Vagina (tissue), 2 donors: ENCODE measurements at regions not wholly inside any gene's neighbourhood (a gene's known extent, or its start where the extent isn't known, plus 50 kb on each side); places are given as distances from the start of the nearest gene placed in this dataset.

Source experiments
- DNase-seq, 2 donors: peaks; one replicate each; pipeline ENCODE4 v3.0.0-alpha.2; 2017; ENCODE audit errors: extremely low spot score in 2 of 2
- H3K27ac ChIP-seq: fragments of 200-600 bp; sonication (generic); one replicate; pipeline ENCODE4 v1.5.1; 2019
- H3K27me3 ChIP-seq: fragments of 200-600 bp; sonication (generic); one replicate; pipeline ENCODE4 v1.5.1; 2019
- H3K36me3 ChIP-seq, 2 donors: fragments of 200-600 bp; sonication (generic); one replicate each; pipeline ENCODE4 v1.5.1; 2017 to 2019
- H3K4me1 ChIP-seq: fragments of 200-600 bp; sonication (generic); one replicate; pipeline ENCODE4 v1.5.1; 2019
- H3K4me3 ChIP-seq, 2 donors: fragments of 200-600 bp; sonication (generic); 1 replicate in 1 of 2; 2 replicates in 1 of 2; pipeline ENCODE4 v1.5.1; 2016 to 2019
- H3K9me3 ChIP-seq: fragments of 200-600 bp; sonication (generic); one replicate; pipeline ENCODE4 v1.5.1; 2019
- POLR2A ChIP-seq, 2 donors: fragments of 450-650 bp; IDR thresholded peaks; one replicate each; pipeline ENCODE4 v1.6.1; 2017; ENCODE audit warnings: antibody characterized with exemption in 2 of 2, mild to moderate bottlenecking in 2 of 2, moderate library complexity in 2 of 2
- POLR2AphosphoS5 ChIP-seq, 2 donors: sonication (generic); formaldehyde crosslinking; IDR thresholded peaks; one replicate each; pipeline ENCODE4 v1.9.0; 2017; ENCODE audit warnings: antibody characterized with exemption in 2 of 2, mild to moderate bottlenecking in 2 of 2, low read depth in 1 of 2; ENCODE audit not compliant: insufficient read depth in 1 of 2
- intact Hi-C: fragments of 100-400 bp; cut with DNase I; formaldehyde crosslinking; loops from one replicate; pipeline ENCODE4 v1.15.1; 2023
- TF ChIP-seq, protein P1 (sequence below), 3 experiments: fragments of 450-650 bp in 2 of 3; fragments of 200-600 bp in 1 of 3; sonication (generic) in 1 of 3; IDR thresholded peaks; one replicate each; pipeline ENCODE4 v1.5.1; 2017 to 2019; ENCODE audit warnings: antibody characterized with exemption in 3 of 3, mild to moderate bottlenecking in 2 of 3, moderate library complexity in 2 of 3

DNA sequence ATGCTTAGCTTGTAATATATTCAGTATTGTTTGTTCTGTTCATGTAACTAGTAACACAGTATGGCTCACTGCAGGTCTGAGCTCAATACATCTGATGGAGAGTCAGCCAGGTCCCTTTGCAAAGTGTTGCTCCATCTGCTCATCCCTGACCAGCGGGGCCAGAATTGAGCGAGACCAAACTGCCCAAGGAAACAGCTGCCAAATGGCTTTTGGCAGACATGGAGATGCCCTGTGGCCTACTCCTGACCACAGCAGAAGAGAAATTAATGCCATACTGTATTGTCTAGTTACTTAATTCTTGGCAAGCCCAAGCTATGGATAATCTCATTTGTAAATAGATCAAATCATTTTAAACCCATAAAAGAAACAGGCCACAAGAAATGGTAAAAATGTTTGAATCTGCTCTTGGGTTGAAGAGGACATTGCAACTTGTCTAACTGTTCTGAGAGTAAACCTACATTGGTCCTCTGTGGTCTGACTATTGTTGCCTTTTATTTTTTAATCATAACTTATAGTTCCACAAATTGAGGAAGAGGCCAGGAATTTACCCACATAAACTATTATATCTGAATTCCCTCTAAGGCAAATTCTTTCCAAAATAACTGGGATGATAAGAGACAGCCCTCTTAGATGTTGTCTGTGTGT, 209.5 kb downstream of the EBLN2 start:
- Histone ChIP-seq H3K27ac (no peak overlapping the region), H3K9me3 (no peaks in the 10 kb centered on the region), H3K27me3 (no peaks in the 10 kb centered on the region), H3K4me1 (peaks cover 8% of the 10 kb centered on the region), H3K36me3 (no peaks in the 10 kb centered on the region), H3K4me3 (no peak overlapping the region)
- no peak for DNase-seq
- intact Hi-C loops: no loop called here
- TF ChIP-seq POLR2AphosphoS5 (IDR thresholded peaks at IDR 0.05; ENCODE audit: insufficient read depth in 1 of 2, low read depth in 1 of 2): no peak
- TF ChIP-seq, protein P1, sequence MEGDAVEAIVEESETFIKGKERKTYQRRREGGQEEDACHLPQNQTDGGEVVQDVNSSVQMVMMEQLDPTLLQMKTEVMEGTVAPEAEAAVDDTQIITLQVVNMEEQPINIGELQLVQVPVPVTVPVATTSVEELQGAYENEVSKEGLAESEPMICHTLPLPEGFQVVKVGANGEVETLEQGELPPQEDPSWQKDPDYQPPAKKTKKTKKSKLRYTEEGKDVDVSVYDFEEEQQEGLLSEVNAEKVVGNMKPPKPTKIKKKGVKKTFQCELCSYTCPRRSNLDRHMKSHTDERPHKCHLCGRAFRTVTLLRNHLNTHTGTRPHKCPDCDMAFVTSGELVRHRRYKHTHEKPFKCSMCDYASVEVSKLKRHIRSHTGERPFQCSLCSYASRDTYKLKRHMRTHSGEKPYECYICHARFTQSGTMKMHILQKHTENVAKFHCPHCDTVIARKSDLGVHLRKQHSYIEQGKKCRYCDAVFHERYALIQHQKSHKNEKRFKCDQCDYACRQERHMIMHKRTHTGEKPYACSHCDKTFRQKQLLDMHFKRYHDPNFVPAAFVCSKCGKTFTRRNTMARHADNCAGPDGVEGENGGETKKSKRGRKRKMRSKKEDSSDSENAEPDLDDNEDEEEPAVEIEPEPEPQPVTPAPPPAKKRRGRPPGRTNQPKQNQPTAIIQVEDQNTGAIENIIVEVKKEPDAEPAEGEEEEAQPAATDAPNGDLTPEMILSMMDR (IDR thresholded peaks at IDR 0.05): no peak
- TF ChIP-seq POLR2A (IDR thresholded peaks at IDR 0.05): no peak

GRCh38 chr3:73273341-73273740, 211.9 kb downstream of the EBLN2 start:
- H3K4me1 ChIP-seq: peaks cover 8% of the 10 kb centered on the region
- TF ChIP-seq POLR2A (IDR thresholded peaks at IDR 0.05) (no peak), POLR2AphosphoS5 (IDR thresholded peaks at IDR 0.05; ENCODE audit: insufficient read depth in 1 of 2, low read depth in 1 of 2) (no peak)
- TF ChIP-seq, protein P1 (IDR thresholded peaks at IDR 0.05): no peak
- no peak for DNase-seq
- no peak overlapping the region for H3K27ac ChIP-seq
- no peaks in the 10 kb centered on the region for H3K9me3 ChIP-seq
- H3K4me3 ChIP-seq: no peak overlapping the region
- H3K36me3 ChIP-seq: no peaks in the 10 kb centered on the region
- H3K27me3 ChIP-seq: no peaks in the 10 kb centered on the region
- intact Hi-C loops: no loop called here

- DNase-seq: no peak
- H3K27ac ChIP-seq: no peak overlapping the region
- no peaks in the 10 kb centered on the region for H3K27me3 ChIP-seq
- TF ChIP-seq POLR2AphosphoS5 (IDR thresholded peaks at IDR 0.05; ENCODE audit: insufficient read depth in 1 of 2, low read depth in 1 of 2) (no peak), POLR2A (IDR thresholded peaks at IDR 0.05) (no peak)
- TF ChIP-seq, protein P1 (IDR thresholded peaks at IDR 0.05): no peak
- no peaks in the 10 kb centered on the region for H3K36me3 ChIP-seq
- intact Hi-C loops: no loop called here
- no peak overlapping the region for H3K4me3 ChIP-seq
- no peaks in the 10 kb centered on the region for H3K4me1 ChIP-seq
- H3K9me3 ChIP-seq: no peaks in the 10 kb centered on the region
These were observed 219.3 kb downstream of the EBLN2 start for GRCh38 chr3:73280746-73281145.

DNA sequence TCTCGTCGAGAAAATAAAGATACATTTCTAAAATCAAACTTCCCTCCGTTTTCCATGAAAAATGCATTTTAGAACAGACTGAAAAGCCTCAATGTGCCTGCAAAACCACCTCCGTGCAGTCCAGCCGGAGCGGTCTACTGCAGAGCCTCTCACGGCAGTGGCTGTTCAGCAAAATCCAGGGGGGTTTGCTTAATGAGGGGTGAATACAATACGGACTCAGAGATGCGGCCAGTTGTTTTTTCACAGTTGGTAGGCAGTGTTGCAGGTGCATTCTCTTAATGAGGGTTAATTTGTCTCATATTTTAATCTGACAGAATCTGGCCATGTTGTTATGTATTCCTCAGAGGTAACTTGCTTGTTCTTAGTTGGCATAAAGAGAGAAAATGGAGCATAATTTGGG, 223.0 kb downstream of the EBLN2 start:
- DNase-seq: no peak
- TF ChIP-seq, protein P1 (IDR thresholded peaks at IDR 0.05): no peak
- TF ChIP-seq POLR2A (IDR thresholded peaks at IDR 0.05) (no peak), POLR2AphosphoS5 (IDR thresholded peaks at IDR 0.05; ENCODE audit: insufficient read depth in 1 of 2, low read depth in 1 of 2) (no peak)
- H3K27me3 ChIP-seq: no peaks in the 10 kb centered on the region

GRCh38 chr3:73291541-73291940, 230.1 kb downstream of the EBLN2 start:
- no peaks in the 10 kb centered on the region for H3K27me3 ChIP-seq
- TF ChIP-seq POLR2AphosphoS5 (IDR thresholded peaks at IDR 0.05; ENCODE audit: insufficient read depth in 1 of 2, low read depth in 1 of 2) (no peak), POLR2A (IDR thresholded peaks at IDR 0.05) (no peak)
- TF ChIP-seq, protein P1 (IDR thresholded peaks at IDR 0.05): no peak
- no peaks in the 10 kb centered on the region for H3K9me3 ChIP-seq
- intact Hi-C loops: no loop called here
- no peak for DNase-seq
- H3K36me3 ChIP-seq: no peaks in the 10 kb centered on the region
- H3K27ac ChIP-seq: no peak overlapping the region
- H3K4me1 ChIP-seq: no peaks in the 10 kb centered on the region
- H3K4me3 ChIP-seq: no peak overlapping the region

More for the DNA sequence above, 223.0 kb downstream of the EBLN2 start:
- Histone ChIP-seq H3K4me3 (no peak overlapping the region), H3K36me3 (no peaks in the 10 kb centered on the region), H3K4me1 (no peaks in the 10 kb centered on the region), H3K27ac (no peak overlapping the region), H3K9me3 (no peaks in the 10 kb centered on the region)
- intact Hi-C loops: no loop called here
